Ureter (tissue), 1 donor: ENCODE measurements at regions not wholly inside any gene's neighbourhood (a gene's known extent, or its start where the extent isn't known, plus 50 kb on each side); places are given as distances from the start of the nearest gene placed in this dataset.
"Not testable (repeated sequence)": the region's sequence is repeated elsewhere in the genome, so short reads cannot be mapped to it uniquely, and the experiment has no call there.

Experiments used
- DNase-seq: peaks from one replicate; pipeline ENCODE4 v3.0.0-alpha.2; 2020; ENCODE audit warnings: low spot score
- donor health status: DM: yes; HTN: yes; CAD: no.

DNA sequence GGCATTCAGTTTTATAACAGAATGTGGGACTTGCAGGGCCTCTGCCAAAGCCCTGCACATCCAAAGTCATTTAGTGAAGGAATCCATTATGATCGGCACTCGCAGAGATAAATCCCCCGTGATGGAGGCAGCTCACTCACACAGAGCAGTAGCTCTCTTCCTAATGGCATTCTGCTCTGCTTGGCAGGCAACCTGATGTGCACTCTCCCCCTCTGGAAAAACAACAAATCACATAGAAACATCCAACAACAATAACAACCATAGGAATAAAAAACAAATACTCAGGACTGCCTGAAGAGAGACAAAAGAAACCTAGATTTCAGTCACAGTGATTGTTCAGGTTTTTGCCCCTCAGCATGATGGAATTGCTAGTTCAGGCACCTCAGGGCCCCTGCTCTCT, 59.7 kb downstream of the NAA11 start:
- no peak for DNase-seq

DNA sequence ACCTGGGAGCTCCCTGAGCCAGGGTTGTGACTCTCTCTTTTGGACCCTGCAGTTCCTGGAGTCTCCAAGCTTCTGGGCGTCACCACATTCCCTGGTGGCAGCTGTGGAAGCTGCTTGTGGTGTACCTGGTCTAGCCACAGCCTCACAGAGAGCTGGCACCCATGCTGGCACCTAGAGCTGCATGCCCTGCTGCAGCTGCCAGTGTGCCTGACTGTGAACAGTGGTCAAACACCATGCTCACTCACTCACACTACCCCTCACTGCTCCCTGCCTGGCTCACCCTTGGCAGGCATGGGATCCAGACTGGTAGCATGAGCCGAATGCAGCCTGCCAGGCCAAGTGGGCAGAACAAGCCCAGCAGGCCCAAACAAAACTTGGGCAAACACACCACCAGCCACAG, 66.6 kb downstream of the NAA11 start:
- DNase-seq, result no peak

DNA sequence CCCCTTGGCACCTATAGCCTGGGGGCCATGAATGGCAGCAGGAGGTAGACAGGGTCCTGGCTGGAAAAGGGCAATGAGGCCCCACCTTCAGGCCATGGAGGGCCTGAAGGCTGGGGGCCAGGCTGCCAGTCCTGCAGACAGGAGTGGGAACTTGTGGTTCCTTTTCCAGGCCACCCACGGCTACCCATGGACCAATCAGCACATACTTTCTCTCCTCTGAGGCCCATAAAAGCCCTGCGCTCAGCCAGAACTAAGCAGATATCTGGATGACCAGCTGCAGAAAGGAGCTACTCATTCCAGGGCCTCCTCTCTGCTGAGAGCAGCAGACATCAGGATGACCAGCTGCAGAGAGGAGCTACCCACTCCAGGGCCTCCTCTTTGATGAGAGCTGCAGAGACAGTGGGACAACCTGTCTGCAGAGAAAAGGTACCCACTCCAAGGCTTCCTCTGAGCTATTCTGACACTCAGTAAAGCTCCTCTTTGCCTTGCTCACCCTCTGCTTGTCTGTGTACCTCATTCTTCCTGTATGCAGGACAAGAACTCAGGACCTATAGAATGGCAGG, 67.2 kb downstream of the NAA11 start:
- DNase-seq, result no peak

DNA sequence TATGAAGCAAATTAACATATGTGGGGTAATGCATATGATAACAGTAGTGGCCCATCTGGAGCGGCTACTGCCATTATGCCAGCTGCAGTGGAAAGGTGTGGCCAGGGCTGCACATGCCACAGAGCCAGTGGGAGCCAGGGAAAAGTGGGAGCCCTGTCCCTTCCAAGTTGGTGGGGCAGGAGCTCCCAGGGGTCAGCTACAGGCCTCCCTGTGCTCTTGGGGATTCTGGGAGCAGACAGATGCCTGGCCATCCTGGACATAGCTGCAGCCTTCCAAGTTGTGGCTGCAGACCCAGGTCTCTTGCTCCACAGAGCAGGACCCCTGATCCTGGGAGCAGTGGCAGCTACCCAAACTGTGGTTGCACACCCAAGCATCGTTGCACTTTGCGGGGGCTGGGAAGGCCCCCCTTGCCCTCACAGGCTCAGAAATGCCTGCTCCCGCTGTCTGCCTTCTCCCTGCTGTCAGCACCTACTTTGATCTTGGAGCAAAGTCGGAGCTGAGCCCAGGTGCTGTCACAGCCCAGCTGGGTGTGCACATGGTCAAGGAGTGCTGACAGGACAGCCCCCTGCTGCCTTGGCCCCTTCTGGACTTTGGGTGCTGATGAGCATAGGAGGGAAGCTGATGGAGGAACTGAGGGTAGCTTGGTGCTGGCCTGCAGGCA, 67.8 kb downstream of the NAA11 start:
- DNase-seq, result no peak

DNA sequence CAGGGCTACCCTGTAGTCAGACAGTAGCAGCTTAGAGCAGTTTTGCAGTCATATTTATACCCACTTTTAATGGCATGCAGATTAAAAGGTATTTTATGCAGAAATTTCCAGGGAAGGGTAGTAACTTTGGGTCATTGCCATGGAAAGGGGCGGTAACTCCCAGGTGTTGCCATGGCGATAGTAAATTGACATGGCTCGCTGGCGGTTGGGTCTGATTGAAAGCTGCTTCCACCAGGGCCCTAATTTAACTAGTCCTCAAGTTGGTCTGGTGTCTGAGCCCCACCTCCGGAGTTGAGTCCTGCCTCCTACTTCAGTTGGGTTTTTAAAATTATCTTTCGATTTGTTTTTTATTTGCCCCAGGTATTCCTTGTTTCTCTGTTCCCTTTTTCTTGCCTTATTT, 70.1 kb downstream of the NAA11 start:
- DNase-seq, result no peak

DNA sequence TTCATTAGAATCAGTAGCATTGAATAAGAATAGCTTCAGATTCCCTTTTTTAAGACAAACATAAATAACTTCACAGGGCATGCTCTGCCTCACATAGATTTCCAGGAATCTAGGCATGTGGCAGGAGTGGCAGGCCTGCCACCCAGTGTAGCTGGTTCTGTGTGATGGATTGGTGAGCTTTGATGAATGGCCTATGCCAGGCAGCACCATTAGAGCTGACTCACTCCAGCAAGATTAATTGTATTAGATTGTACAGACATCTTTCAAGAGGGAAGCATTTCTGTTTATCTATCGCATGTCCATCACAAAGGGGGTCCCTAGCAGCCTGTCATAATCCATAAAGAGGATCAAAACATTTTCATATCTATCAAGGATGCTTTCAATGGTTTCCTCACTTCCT, 71.9 kb downstream of the NAA11 start:
- DNase-seq, result no peak

GRCh38 chr4:79253168-79253567, 72.7 kb downstream of the NAA11 start:
- no peak for DNase-seq

DNA sequence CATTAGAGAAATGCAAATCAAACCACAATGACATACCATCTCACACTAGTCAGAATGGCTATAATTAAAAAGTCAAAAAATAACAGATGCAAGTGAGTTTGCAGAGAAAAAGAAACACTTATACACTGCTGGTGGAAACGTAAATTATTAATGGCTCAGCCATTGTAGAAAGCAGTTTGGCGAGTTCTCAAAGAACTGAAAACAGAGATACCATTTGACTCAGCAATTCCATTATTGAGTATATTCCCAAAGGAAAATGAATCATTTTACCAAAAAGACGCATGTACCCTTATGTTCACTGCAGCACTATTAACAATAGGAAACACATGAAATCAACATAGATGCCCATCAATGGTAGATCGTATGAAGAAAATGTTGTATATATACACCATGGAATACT, 75.0 kb downstream of the NAA11 start:
- DNase-seq, result no peak

DNA sequence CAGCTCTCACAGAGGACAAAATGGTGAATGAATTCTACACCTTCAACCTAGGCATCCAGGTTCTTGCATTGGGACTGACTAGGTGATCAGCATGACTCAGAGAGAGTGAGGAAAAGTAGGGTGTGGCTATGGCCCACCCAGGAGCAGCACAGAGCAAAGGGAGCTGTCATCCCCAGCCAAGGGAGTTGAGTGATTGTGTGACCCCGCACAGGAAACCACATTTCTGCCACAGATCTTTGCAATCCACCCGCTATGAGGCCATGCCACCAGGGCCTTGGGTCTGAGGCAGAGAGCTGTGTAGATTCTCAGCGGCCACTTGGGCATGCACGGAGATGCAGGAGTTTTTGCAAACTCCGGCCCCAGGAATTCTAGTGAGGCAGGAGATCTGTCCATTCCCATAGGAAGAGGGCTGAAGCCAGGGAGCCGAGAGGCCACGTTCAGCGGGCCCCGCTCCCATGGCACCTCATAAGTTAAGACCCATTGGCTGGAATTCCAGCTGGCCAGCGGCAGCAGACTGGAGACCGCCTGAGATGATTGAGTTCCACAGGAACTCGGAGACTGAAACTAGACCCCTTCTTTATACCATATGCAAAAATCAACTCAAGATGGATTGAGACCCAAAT, 75.9 kb downstream of the NAA11 start:
- DNase-seq, result no peak

- DNase-seq, result no peak
These were observed 77.3 kb downstream of the NAA11 start for GRCh38 chr4:79248610-79249009.

DNA sequence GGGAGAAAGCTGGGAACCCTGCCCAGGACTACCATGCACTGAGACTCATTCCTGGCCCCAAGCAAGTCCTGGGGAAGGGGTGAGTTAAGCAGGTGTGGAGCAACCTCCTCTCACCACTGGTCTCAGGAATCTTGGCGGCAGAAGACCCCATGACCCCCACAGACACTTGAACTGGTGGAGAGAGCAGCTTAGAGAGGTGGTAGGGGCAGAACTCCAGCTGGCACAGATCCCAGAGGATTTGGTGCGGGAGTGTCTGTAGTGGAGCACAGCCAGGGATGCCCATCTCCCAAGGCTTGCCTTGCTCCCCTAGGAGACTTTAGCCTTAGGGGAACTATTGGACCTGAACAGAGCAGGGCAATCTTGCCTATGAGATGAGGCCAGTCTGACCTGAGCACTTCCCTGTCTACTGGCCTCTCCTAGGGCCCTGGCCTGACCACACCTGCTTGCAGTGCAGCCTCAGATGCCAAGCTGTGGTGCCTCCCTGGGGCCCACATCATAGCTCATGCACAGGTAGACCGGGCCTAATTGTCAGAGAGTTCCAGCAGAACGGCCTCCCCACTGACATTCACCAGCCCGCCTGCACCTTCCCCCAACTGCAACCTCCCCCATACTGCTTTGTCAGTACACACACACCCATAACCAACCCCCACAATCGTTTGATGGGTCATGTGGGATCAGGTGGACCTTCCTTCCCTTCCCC, 78.0 kb downstream of the NAA11 start:
- no peak for DNase-seq

DNA sequence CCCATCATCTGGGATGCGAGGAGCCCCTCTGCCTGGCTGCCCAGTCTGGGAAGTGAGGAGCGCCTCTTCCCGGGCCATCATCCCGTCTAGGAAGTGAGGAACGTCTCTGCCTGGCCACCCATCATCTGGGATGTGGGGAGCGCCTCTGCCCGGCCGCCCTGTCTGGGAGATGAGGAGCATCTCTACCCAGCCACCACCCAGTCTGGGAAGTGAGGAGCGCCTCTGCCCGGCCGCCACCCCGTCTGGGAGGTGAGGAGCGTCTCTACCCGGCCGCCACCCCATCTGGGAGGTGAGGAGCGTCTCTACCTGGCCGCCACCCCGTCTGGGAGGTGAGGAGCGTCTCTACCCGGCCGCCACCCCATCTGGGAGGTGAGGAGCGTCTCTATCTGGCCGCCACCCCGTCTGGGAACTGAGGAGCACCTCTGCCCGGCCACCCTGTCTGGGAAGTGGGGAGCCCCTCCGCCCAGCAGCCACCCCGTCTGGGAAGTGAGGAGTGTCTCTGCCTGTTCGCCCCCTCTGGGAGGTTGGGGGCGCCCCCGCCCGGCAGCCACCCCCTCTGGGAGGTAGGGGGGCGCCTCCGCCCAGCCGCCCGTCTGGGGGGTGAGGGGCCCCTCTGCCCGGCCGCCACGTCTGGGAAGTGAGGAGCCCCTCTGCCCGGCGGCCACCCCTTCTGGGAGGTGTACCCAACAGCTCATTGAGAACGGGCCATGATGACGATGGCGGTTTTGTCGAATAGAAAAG, 80.5 kb downstream of the NAA11 start:
- not testable (repeated sequence) for DNase-seq

GRCh38 chr4:79241846-79242245, 84.0 kb downstream of the NAA11 start:
- DNase-seq, result no peak

DNA sequence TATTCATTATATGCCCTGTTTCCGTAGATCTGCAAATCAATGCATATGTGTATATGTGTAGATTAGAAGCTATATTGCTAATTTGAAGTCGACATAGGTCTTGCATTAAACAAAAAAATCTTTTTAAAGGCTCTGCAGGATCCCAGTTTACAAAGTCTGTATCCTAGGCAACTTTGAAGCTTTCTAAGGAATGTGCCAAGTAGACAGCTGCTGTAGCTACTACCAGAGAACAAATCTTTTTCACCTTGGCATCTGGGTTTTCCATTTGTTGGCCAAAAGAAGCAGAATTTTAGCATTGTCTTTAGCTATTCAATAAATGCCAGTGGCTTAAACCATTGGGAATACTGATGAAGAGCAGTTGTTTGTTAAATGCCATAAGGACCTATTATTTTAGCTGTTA, 88.0 kb downstream of the NAA11 start:
- no peak for DNase-seq

GRCh38 chr4:79236785-79237184, 89.1 kb downstream of the NAA11 start:
- DNase-seq, result no peak

DNA sequence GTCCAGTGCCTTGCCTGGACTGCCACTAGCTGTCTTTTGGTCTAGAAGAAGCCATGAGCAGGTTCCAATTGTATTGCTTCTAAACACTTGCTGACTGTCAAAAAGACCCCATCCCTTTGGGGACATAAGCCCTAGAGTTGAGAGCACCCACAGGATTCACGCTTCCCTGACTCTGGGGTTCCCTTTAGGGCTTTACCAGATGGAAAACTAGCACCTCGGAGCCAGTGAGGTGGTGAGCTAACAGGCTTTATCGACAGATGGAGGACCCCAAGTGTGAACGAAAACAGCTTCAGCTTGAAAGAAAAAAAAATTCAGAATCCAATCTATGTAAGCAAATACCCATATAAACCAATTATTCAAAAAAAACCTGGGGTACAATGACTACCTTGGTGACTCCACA, 90.8 kb downstream of the NAA11 start:
- DNase-seq, result no peak

DNA sequence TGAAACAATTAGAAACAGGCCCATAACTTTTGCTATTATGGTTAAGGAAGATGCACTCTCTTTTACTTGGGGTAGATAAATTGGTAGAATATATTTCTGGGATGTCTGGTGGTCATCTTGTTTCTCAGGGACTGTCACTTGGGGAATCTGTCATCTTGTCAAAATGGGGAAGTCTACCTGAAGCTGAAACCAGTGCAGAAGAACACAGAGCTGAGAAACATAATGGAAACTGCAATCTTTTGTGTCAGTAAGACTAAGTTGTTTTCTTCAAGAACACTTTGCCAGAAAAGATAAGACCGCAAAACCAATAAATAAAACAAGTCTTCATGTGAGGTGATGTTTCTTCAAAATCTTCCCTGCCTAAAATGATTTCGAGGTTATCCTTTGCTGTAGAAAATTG, 92.0 kb downstream of the NAA11 start:
- DNase-seq, result no peak

- DNase-seq, result no peak
These were observed 93.3 kb downstream of the NAA11 start for GRCh38 chr4:79232540-79232939.

DNA sequence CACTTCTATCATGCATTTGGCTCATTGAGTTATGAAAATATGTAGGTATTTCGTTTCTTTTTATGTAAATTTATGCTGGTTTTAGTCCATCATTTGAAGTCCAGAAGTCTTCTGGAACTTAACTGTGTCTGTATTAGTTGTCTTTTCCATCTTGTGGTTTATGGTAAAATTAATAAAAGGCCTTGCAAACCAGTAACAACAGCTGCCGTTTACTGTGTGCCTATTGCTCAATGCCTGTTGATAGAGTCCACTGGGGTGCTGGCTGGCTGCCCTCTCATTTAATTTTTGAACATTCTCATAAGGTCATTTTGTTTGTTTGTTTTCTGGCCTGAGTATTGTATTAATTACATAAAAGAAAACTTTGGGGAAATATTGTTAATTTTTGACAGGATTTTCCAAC, 98.0 kb downstream of the NAA11 start:
- no peak for DNase-seq

DNA sequence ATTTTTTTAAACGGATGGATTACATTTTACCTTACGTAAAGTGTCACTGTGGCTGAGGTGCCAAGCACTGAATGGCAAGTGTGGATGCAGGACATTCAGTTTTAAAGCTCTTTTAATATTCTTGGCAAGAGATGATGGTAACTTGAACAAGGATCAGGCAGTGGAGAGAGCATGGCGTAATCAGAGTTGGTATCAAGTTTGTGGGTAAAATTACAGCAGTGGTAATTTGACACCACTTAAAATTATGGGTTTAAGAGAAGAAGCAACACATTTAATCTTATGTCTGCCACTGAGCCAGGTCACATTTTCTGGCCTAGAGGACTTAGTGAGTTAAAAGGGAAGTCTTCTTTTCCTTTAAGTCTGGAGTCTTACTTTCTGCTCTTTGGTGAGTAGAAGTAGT, 100.5 kb downstream of the NAA11 start:
- no peak for DNase-seq

DNA sequence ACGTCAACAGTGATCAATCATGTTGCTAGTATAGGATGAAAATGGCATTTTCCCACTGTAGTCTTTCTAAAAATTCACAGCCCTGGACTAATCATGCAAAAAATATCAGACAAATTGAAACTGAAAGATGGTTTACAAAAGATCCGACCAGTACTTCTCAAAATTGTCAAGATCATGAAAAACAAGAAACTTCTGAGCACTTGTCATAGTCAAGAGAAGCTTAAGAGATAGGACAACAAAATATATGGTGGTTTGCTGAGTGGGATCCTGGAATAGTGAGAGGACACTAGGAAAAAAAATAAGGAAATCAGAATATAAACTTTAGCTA, 101.1 kb downstream of the NAA11 start:
- DNase-seq, result no peak

GRCh38 chr4:79223993-79224776, 101.7 kb downstream of the NAA11 start:
- no peak for DNase-seq
